ENCODE measurements at regions not wholly inside any gene's neighbourhood (a gene's known extent, or its start where the extent isn't known, plus 50 kb on each side); places are given as distances from the start of the nearest gene placed in this dataset.
"Not testable (repeated sequence)": the region's sequence is repeated elsewhere in the genome, so short reads cannot be mapped to it uniquely, and the experiment has no call there.

DNA sequence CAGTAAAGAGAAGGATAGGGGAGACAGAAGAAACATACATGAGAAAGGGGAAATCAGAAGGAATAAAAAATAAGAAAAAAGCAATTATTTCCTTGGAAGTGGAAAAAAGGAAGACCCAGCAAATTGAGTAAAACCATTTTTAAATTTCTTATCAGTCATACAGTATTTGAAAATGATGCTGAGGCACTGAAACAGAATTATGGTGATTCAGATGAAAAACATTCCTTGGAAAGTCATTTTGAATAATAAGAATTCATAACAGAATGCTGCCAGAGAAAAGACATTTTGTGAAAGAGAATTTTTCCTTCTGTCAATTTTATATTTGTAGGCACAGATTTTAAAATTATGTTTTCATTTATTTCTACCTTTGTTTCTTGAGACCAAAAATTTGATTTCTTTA lies 895.5 kb upstream of the EPHA5 start:
- TF ChIP-seq, protein P1, sequence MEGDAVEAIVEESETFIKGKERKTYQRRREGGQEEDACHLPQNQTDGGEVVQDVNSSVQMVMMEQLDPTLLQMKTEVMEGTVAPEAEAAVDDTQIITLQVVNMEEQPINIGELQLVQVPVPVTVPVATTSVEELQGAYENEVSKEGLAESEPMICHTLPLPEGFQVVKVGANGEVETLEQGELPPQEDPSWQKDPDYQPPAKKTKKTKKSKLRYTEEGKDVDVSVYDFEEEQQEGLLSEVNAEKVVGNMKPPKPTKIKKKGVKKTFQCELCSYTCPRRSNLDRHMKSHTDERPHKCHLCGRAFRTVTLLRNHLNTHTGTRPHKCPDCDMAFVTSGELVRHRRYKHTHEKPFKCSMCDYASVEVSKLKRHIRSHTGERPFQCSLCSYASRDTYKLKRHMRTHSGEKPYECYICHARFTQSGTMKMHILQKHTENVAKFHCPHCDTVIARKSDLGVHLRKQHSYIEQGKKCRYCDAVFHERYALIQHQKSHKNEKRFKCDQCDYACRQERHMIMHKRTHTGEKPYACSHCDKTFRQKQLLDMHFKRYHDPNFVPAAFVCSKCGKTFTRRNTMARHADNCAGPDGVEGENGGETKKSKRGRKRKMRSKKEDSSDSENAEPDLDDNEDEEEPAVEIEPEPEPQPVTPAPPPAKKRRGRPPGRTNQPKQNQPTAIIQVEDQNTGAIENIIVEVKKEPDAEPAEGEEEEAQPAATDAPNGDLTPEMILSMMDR (conservative IDR thresholded peaks at IDR 0.05; ENCODE audit: low read depth, low read length): no peak
- DNase-seq (ENCODE audit: low read depth): no peak
- H3K4me3 ChIP-seq (ENCODE audit: low read length): no peak overlapping the region

DNA sequence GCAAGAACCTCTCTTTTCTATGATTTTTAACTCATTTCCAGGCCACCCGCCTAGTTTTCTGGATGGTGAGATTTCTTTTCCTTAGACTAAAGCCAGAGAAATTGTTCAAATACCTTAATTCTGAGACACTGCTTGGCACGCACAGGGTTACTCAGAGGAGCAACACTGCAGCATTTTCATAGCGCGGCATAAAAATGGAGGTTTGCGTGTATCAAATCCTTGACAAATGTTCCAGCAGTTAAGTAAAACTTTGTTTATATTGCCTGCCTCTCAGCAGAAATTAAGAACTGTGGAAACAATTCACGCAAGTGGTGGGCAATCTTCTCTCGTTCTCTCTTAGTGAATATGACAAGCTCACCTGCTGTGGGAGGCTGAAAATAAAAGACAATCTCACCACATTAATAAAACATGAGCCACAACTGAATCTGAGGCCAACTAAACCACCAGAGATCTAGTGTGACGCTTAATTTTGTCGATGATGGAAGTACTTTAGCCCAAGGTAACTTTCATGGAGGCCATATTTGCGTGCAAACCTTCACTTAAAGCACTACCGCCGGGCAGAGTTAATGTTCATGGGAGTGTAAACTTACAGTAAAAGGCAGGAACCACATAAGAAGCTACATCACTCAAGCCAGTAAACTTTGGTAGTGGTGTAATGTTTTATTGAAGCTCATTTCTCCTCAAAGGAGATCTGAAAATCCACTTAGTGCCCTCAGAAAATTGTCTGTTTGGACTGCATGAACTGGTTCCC lies 894.8 kb upstream of the EPHA5 start:
- TF ChIP-seq, protein P1 (conservative IDR thresholded peaks at IDR 0.05; ENCODE audit: low read depth, low read length): no peak
- no peak overlapping the region for H3K4me3 ChIP-seq (ENCODE audit: low read length)
- DNase-seq (ENCODE audit: low read depth): peak; percentile 79

GRCh38 chr4:66562276-66562806 lies 892.1 kb upstream of the EPHA5 start:
- no peak overlapping the region for H3K4me3 ChIP-seq (ENCODE audit: low read length)
- TF ChIP-seq, protein P1 (conservative IDR thresholded peaks at IDR 0.05; ENCODE audit: low read depth, low read length): no peak
- DNase-seq (ENCODE audit: low read depth): no peak

GRCh38 chr4:66561465-66562053 lies 891.3 kb upstream of the EPHA5 start:
- not testable (repeated sequence) for H3K4me3 ChIP-seq (ENCODE audit: low read length); DNase-seq (ENCODE audit: low read depth)

GRCh38 chr4:66558651-66559050 lies 888.4 kb upstream of the EPHA5 start:
- DNase-seq (ENCODE audit: low read depth): no peak

GRCh38 chr4:66556651-66557278 lies 886.5 kb upstream of the EPHA5 start:
- no peak for DNase-seq (ENCODE audit: low read depth)
- no peak overlapping the region for H3K4me3 ChIP-seq (ENCODE audit: low read length)
- TF ChIP-seq, protein P1 (conservative IDR thresholded peaks at IDR 0.05; ENCODE audit: low read depth, low read length): no peak

More at GRCh38 chr4:66558651-66559050, 888.4 kb upstream of the EPHA5 start:
- TF ChIP-seq, protein P1 (conservative IDR thresholded peaks at IDR 0.05; ENCODE audit: low read depth, low read length): no peak
- no peak overlapping the region for H3K4me3 ChIP-seq (ENCODE audit: low read length)

- TF ChIP-seq, protein P1 (conservative IDR thresholded peaks at IDR 0.05; ENCODE audit: low read depth, low read length): no peak
- DNase-seq (ENCODE audit: low read depth): no peak
- no peak overlapping the region for H3K4me3 ChIP-seq (ENCODE audit: low read length)
Observed at GRCh38 chr4:66555301-66555700, 885.0 kb upstream of the EPHA5 start.

All from retinal pigment epithelial cell (primary cell).